Kidney epithelial cell (primary cell): ENCODE measurements at regions not wholly inside any gene's neighbourhood (a gene's known extent, or its start where the extent isn't known, plus 50 kb on each side); places are given as distances from the start of the nearest gene placed in this dataset.

Experiments used
- DNase-seq: peaks from one replicate; pipeline ENCODE4 v3.0.0-alpha.2; 2010; ENCODE audit warnings: low read depth
- H3K27me3 ChIP-seq: 2 replicates; pipeline ENCODE4 v1.6.0; 2011; ENCODE audit warnings: low read length; ENCODE audit not compliant: control insufficient read depth, insufficient read depth
- H3K36me3 ChIP-seq: 2 replicates; pipeline ENCODE4 v1.5.1; 2011; ENCODE audit warnings: low read length; ENCODE audit not compliant: control insufficient read depth, insufficient read depth
- H3K4me3 ChIP-seq: 2 replicates; pipeline ENCODE4 v1.5.1; 2011; ENCODE audit warnings: low read depth, mild to moderate bottlenecking, control low read depth, low read length
- TF ChIP-seq, protein P1 (sequence below): IDR thresholded peaks from 2 replicates; pipeline ENCODE4 v1.5.1; 2011; ENCODE audit warnings: mild to moderate bottlenecking, moderate library complexity, low read length, control low read depth, inconsistent platforms; ENCODE audit not compliant: insufficient read depth, poor library complexity, severe bottlenecking

DNA sequence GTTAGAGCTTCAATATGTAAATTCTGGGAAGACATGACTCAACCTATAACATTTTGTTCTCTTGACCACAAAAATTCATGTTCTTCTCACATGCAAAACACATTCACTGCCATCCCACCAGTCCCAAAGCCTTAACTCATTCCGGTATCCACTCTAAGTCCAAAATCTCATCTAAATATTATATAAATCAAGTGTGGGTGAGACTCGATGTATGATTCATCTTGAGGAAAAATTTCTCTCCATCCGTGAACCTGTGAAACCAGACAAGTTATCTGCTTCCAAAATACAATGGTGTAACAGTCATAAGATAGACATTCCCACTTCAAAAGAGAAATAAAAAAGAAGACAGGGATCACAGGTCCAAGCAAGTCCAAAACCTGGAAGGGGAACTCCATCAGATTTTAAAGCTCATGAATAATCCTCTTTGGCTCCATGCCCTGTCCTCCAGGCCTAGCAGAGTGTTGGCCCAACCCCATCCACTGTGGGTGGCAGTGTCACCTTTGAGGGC, 101.3 kb downstream of the RAD51AP2 start:
- Histone ChIP-seq H3K27me3 (no peaks in the 10 kb centered on the region), H3K36me3 (no peaks in the 10 kb centered on the region), H3K4me3 (no peak overlapping the region)
- TF ChIP-seq, protein P1, sequence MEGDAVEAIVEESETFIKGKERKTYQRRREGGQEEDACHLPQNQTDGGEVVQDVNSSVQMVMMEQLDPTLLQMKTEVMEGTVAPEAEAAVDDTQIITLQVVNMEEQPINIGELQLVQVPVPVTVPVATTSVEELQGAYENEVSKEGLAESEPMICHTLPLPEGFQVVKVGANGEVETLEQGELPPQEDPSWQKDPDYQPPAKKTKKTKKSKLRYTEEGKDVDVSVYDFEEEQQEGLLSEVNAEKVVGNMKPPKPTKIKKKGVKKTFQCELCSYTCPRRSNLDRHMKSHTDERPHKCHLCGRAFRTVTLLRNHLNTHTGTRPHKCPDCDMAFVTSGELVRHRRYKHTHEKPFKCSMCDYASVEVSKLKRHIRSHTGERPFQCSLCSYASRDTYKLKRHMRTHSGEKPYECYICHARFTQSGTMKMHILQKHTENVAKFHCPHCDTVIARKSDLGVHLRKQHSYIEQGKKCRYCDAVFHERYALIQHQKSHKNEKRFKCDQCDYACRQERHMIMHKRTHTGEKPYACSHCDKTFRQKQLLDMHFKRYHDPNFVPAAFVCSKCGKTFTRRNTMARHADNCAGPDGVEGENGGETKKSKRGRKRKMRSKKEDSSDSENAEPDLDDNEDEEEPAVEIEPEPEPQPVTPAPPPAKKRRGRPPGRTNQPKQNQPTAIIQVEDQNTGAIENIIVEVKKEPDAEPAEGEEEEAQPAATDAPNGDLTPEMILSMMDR: no peak
- DNase-seq: peak; percentile 61

DNA sequence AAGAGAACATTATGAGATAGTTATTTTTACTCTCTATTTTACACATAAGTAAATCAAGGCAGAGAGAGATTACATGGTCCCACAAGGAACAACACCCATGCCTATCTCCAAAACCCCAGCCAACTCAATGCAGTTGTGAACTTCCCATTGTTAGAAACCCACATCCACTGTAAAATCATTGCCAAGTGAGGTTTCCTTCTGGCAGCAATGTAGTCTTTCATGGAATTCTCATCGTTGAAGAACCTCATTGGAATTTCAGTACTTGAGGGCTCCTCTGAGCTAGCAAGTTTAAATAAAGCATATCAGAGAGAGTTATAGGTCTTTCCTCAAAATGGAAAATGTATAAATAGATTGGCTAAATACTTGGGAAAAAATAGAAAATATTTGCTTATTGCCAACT, 105.2 kb downstream of the RAD51AP2 start:
- DNase-seq: no peak
- Histone ChIP-seq H3K27me3 (no peaks in the 10 kb centered on the region), H3K4me3 (no peak overlapping the region), H3K36me3 (no peaks in the 10 kb centered on the region)
- TF ChIP-seq, protein P1: no peak

DNA sequence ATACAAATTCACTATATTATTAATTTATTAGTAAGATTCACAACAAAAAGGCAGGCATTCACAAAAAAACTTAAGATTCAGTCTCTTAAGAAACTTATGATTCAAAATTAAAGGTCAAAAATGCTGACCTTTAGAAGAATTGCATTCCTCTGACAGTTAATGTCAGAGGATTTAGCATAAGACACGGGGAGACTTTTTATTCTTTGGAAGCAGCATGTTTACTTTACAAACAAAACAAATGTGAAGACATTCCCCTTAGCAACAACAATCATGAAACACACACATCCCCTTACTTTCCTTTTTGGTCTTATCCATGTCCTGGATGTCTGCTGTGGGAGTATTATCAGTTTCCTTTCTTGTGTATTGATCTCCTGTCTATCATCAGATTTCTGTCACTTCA, 117.1 kb downstream of the RAD51AP2 start:
- no peak for DNase-seq
- Histone ChIP-seq H3K4me3 (no peak overlapping the region), H3K36me3 (no peaks in the 10 kb centered on the region), H3K27me3 (no peaks in the 10 kb centered on the region)
- TF ChIP-seq, protein P1: no peak

DNA sequence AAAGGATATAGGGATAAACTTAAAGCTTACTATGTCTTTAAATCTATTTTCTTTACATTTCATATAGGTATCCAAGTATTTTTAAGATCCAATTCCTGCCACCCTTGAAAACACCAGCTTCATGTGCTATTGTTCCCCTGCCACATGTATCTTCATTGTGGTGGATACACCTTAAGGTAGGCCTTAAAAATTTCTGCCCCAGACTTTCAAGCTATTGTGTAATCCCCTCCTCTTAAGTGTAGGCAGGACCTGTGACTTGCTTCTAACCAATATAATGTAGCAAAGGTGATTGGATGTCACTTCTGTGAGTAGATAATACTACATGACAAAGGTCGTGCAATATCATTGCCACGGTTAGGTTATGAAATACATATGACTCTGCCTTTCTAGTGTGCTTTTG, 119.5 kb downstream of the RAD51AP2 start:
- Histone ChIP-seq H3K27me3 (no peaks in the 10 kb centered on the region), H3K4me3 (no peak overlapping the region), H3K36me3 (no peaks in the 10 kb centered on the region)
- DNase-seq: no peak
- TF ChIP-seq, protein P1: no peak

DNA sequence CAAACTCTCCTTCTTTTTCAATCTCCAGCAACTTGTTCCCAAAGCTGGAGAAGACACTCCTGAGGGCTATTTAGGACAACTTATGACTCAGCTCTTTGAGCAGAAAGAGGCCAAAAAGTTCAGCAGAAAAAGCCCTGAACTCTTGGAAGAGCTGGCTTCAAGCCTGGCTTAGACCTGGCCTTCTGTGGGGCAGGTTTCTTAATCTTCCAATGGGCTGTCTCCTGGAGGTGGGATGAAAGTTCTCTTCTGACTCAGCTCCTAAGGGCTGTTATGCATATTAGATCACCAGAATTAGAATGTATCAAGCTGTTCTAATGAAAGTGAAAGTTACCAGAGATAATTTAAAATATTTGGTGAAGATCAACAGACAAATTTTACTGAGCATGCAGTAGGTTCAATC, 129.4 kb downstream of the RAD51AP2 start:
- Histone ChIP-seq H3K27me3 (no peaks in the 10 kb centered on the region), H3K4me3 (no peak overlapping the region), H3K36me3 (no peaks in the 10 kb centered on the region)
- no peak for DNase-seq
- TF ChIP-seq, protein P1: no peak

DNA sequence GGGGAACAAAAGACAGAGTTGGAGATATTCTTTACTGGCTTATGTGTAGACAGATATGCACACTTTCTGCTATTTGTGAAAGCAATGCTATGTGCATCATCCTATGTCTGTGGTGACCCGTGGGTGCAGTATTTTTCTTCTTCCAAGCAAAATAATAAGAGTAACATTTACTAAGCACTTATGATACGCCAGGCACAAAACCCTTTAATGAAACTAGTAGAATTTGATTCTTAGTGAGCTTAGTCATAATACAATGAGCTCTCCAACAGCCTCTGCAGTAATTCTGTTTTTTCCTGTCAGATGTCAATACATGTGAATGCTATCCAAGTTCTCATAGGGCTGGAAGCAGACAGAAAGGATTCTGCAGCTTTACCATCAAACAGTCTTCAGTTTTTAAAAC, 130.6 kb downstream of the RAD51AP2 start:
- no peaks in the 10 kb centered on the region for H3K27me3 ChIP-seq
- H3K4me3 ChIP-seq: no peak overlapping the region
- TF ChIP-seq, protein P1: no peak
- no peaks in the 10 kb centered on the region for H3K36me3 ChIP-seq
- no peak for DNase-seq
